T1000 (cell line): ENCODE measurements at regions not wholly inside any gene's neighbourhood (a gene's known extent, or its start where the extent isn't known, plus 50 kb on each side); places are given as distances from the start of the nearest gene placed in this dataset.

Experiments
- DNase-seq: peaks from one replicate; lab custom pipeline; 2025; ENCODE audit warnings: mixed read lengths; lab: John Stamatoyannopoulos, UW

DNA sequence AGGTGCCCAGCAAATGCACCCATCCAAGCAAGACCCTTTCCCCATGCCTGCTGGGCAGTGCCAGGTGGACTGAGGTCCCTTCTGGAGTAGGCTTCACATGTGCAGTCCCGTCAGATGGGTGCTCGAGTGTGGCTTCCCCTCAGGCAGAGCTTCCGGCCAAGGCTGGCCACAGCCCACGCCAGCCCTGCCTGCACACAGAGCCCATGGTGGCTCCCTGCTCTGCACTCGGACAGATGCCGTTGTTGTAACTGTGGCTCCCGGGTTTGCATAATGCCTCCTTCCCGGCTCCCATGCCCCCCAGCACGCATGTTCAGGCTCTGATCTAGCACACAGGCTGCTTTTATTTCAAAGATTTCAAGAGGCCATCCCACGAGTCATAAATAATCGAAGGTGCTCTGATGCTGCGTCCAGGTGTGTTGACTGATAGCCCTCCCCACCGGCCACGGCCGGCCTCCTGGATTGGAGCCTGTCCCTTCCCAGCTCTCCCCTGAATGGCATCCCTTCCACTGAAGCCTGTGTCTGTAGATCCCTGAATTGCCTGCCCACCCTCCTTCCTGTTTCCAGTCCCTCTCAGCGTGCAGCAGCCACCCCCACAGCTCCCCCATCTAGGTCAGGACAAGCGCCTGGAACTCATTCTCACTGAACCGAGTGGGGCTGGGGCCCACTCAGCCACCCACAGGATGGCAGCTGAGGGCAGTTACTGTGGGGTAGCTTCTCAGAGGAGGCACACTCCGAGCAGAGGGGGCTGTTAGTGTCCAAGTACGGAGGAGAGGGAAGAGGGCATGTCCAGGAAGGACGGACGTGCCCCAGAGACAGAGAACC is 100.0 kb upstream of the LINGO1 start:
- DNase-seq: no peak

DNA sequence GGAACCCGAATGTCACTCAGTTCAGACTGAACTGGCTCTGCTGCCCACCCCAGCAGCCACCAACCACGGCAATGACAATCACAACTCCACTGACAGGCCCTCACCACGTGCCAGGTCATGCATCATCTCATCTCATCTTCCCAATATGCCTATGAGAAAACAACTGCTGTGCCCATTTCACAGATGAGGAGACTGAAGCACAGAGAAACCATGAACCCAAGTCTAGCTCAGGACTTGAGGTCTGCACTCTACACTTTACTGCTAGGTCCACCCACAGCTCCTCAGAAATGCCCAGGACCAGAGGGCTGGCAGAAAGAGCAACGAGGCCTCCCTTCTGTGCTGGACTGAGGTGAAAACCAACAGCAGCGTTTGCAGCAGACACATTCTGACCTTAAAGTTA is 99.2 kb upstream of the LINGO1 start:
- DNase-seq: no peak

DNA sequence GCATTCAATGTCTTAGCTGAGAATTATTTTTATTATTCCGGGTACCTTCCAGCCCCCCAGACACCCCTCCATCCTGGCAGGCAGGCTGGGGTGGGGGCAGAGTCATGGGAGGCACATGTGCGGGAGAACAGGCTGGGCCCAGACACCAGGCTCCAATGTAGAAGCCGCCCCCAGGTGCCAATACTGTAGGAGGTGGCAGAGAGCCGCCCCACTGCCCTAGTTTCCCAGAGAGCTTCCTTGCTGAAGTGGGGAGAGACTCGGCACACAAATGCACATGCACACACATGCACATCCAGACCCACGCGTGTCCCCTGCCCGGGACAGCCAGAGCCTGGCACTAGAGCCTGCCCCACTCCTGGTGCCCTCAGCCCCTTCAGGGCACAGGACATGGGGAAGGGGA is 98.4 kb upstream of the LINGO1 start:
- DNase-seq: no peak

DNA sequence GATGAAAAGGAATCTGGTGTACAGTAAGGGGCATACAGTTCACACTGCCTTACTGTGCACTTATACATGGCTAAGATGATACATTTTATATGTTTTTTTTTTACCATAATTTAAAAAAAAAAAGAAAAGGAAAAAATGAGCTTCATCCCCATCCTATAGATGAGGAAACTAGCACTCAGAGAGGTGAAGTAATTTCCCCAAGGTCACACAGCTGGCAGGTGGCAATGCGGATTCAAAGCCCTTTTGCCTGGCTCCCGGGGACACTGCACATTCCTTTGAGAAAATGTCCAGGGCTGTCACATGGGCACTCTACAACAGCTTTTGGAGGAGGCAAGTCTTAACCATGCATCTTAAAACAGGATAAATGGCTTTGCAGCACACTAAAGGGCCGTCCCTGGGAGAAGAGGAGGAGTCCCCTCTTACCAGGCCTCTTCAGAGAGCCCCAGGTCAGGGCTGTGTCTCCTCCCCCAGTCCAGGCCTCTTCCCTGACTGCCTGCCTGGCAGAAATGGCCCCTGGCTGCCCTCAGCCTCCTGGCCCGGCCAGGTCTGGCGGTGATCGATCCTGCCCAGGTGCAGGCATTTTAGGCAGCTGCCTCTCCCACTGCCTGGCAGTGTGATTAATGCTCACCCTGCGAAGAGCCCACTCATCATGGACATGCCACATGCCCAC is 95.1 kb upstream of the LINGO1 start:
- DNase-seq: no peak

DNA sequence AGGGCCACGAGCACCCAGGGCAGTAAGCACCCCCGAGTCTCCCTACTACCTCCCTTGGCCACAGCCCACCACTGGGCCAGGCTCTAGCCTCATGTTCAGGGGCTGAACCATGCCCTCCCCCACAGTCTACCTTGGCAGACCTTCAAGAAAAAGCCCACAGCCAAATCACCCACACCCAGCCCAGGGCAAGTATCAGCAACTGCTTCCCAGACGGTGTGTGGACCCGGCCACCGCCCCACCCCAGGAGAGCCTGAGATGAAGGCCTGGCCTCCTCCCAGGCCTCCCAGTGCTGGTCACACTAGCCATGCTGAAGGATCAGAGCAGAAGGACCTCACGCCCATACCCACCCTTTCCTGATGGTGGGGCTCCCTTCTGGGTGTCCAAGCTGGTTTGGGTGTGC is 92.0 kb upstream of the LINGO1 start:
- DNase-seq: no peak

DNA sequence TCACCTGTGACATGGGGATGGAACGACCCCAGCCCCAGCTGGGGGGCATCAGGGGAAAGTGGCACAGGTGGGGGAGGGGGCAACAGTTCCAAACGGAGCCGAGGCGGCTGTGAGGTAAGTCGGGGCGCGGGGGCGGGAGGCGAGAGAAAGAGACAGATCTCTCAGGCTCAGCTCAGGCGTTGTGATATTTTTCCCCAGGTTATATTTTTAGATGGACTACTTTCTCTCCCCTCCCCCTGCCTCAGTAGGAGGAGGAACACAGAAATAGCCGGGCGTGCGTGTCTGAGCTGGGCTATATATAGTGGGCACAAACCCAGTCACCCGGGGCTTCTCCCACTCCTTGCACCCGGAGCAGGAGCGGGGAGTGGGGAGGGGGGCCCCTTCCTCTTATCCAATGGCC is 91.0 kb upstream of the LINGO1 start:
- DNase-seq: no peak

DNA sequence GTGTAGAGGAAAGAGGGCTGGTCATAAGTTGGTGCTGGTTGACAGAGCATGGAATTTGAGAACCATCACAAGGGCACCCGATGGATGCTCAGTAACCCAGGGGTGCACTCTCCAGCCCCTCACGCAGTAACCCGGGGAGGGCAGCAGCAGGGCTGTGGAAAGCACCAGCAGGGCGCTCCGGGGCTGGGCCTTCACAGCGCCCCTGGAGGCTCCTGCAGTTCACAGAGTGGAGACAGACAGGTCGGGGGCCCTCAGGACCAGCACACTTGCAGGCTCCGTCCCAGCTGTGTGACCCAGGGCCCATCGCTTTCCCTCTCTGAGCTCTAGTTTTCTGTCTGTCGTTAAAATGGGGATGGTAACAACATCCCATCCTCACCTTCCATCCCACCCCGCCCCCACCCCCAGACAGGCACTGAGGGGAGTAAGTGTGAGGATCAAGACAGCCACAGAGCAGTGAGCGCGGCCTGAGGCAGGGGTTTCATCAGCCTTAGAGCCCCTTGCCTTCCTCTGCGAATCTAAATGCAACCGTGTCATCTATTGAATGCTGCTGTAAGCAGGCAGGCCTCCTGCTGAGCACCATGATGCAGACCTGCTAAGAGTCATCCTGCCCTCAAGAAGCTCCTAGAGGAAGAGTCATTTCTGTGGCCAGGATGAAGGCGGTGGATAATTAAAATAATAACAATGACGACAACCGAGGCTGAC is 90.2 kb upstream of the LINGO1 start:
- DNase-seq: no peak

DNA sequence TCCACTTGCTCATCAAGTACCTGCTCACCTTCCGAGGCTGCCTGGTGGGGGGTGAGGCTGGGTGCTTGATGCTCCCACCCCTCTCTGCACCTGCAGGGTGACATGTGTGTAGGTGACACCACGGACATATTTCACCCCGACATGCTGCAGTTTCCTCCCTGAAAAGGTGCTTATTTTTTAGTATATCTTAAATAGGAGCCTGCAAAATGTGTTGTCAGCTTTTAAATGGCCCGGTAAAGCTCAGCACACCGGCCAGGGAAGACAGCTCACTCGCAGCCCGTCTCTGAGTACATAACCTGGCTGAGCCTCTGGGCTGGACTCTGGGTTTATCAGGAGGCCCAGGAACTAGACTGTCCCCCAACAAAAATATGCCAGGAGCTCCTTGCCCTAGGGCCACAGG is 89.3 kb upstream of the LINGO1 start:
- no peak for DNase-seq

GRCh38 chr15:77720655-77721054 is 87.9 kb upstream of the LINGO1 start:
- no peak for DNase-seq

GRCh38 chr15:77720173-77720572 is 87.5 kb upstream of the LINGO1 start:
- no peak for DNase-seq

DNA sequence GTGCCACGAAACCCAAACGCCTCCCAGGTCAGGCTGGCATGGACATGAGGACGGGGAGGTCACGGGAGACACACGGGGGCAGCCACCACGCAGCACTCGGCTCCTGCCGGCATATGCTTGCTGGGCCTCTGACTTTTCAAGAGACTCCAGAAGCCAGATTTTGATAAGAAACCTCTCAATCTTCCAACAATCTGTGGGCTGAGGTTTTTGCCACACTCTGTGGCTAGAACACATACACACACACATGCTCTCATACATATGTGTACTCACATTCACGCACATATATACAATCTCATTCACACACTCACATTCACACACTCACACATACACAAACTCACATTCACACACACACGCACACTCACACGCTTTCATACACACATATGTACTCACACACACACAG is 86.7 kb upstream of the LINGO1 start:
- DNase-seq: no peak

DNA sequence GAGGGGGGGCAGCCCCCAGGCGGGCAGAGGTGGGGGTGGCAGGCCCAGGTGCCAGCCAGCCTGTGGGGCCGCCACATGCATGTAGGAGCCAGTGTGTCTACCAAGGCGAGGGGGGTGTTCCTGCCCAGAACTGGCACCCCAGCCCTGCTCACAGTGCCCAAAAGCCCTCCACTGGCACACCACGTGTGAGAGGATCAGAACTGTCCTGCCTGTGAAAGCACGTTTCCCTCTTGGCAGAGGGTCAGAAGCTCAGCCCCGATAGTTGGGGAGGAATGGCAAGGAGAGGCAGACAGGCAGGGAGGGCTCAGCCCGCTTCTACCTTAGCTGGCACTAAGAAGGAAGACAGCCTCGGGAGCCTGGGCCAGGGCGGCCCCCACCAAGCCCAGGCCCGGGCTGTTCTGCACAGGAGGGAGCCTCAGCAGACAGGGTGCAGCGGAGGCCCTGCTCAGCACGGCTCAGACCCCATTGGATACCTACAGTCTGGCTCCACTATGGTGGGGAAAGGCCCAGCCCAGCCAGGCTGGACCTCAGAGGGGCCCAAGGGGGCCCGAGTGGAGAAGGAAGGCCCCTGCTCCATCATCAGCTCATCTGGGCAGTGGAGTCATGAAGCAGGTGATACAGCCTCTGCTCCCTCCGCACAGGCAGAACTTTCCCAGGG is 84.8 kb upstream of the LINGO1 start:
- DNase-seq: no peak

- DNase-seq: no peak
These were observed 84.1 kb upstream of the LINGO1 start for GRCh38 chr15:77716632-77717332.

DNA sequence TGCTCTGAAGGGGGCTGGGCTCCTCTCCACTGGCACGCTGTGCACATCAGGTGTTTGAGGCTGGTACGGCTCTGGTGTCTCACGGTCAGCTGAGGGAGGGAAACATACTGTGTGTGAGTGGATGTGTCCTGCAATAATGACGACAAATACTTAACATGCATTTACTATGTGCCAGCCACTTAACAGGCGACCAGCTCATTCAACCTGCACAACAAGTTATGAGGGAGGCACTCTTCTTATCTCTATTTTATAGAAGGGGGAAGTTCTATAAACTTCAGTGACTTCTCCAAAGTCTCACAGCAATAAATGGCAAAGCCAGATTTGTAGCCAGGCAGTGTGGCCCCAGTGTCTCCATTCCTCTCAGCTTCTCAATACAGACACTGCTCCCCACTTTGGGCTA is 83.1 kb upstream of the LINGO1 start:
- no peak for DNase-seq

GRCh38 chr15:77715051-77715450 is 82.3 kb upstream of the LINGO1 start:
- DNase-seq: no peak

GRCh38 chr15:77714555-77714954 is 81.8 kb upstream of the LINGO1 start:
- DNase-seq: no peak

GRCh38 chr15:77714023-77714422 is 81.3 kb upstream of the LINGO1 start:
- DNase-seq: no peak

- no peak for DNase-seq
These were observed 80.6 kb upstream of the LINGO1 start for GRCh38 chr15:77713281-77713680.

- DNase-seq: no peak
These were observed 79.7 kb upstream of the LINGO1 start for GRCh38 chr15:77712438-77712837.

GRCh38 chr15:77710637-77711036 is 77.9 kb upstream of the LINGO1 start:
- no peak for DNase-seq

DNA sequence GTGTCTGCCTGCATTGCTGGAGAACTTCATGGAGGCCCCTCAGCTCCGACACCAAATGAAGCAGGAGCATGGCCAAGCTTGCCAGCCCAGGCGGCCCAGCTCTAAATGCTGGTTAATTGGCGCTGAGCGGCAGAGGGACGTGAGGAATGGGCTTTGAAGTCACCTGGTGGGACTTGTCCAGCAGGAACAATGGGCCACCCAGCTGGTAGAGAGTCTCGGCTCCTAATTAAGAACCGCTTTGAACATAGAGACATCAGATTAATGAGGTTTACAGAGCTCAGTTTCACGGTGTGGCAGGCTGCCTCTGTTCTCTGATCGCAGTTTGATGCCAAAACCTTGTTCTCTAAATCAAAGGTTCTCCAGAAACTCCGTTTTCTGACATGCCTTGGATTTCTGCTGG is 77.5 kb upstream of the LINGO1 start:
- no peak for DNase-seq
